ENCODE measurements at regions not wholly inside any gene's neighbourhood (a gene's known extent, or its start where the extent isn't known, plus 50 kb on each side); places are given as distances from the start of the nearest gene placed in this dataset.

- H3K4me3 Mint-ChIP-seq: no peak overlapping the region
Measured at GRCh38 chr2:13110825-13111224, 394.1 kb downstream of the TRIB2 start.

DNA sequence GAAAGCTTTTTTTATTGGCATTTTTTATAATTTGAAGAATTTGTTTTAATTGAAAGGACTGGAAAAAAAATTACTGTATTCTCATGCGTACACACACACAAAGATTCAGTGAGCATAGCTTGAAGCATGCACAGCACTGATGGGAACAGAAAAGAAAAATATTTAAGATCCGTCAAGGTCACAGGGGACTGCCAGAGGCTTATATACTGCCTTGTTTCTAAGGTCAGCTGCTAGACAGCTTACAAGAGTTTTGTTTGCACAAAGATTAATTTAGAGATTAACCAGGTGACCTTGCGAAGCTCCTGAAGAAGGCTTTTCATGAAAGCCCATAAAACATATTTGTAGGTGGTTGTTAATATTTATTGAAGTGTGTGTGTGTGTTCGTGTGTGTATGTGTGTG lies 396.3 kb downstream of the TRIB2 start:
- Mint-ChIP-seq H3K4me3 (no peak overlapping the region), H3K36me3 (ENCODE audit: low read depth) (no peaks in the 10 kb centered on the region), H3K27me3 (peaks cover 26% of the 10 kb centered on the region), H3K4me1 (no peaks in the 10 kb centered on the region), H3K27ac (no peak overlapping the region), H3K9me3 (ENCODE audit: low read depth) (no peaks in the 10 kb centered on the region)
- POLR2A ChIA-PET: no interaction called here
- intact Hi-C loops (cut with DNase I, micrococcal nuclease): no loop called here
- DNase-seq: no peak
- ATAC-seq: no peak
- CTCF ChIA-PET: no interaction called here

More at GRCh38 chr2:13110825-13111224, 394.1 kb downstream of the TRIB2 start:
- H3K36me3 Mint-ChIP-seq (ENCODE audit: low read depth): no peaks in the 10 kb centered on the region
- ChIA-PET POLR2A (no interaction called here), CTCF (no interaction called here)
- intact Hi-C loops (cut with DNase I, micrococcal nuclease): no loop called here
- DNase-seq: no peak
- no peak overlapping the region for H3K27ac Mint-ChIP-seq
- no peak for ATAC-seq
- peaks cover 26% of the 10 kb centered on the region for H3K27me3 Mint-ChIP-seq
- H3K9me3 Mint-ChIP-seq (ENCODE audit: low read depth): no peaks in the 10 kb centered on the region
- H3K4me1 Mint-ChIP-seq: no peaks in the 10 kb centered on the region

- ChIA-PET POLR2A (no interaction called here), CTCF (no interaction called here)
- no peaks in the 10 kb centered on the region for H3K36me3 Mint-ChIP-seq (ENCODE audit: low read depth)
- peaks cover 23% of the 10 kb centered on the region for H3K27me3 Mint-ChIP-seq
- no peak for ATAC-seq
- H3K9me3 Mint-ChIP-seq (ENCODE audit: low read depth): no peaks in the 10 kb centered on the region
- DNase-seq: no peak
- H3K27ac Mint-ChIP-seq: no peak overlapping the region
- H3K4me1 Mint-ChIP-seq: no peaks in the 10 kb centered on the region
- no peak overlapping the region for H3K4me3 Mint-ChIP-seq
- intact Hi-C loops (cut with DNase I, micrococcal nuclease): no loop called here
Measured at GRCh38 chr2:13114391-13114790, 397.7 kb downstream of the TRIB2 start.

GRCh38 chr2:13115643-13116042 lies 398.9 kb downstream of the TRIB2 start:
- H3K36me3 Mint-ChIP-seq (ENCODE audit: low read depth): no peaks in the 10 kb centered on the region
- no peak overlapping the region for H3K4me3 Mint-ChIP-seq
- H3K9me3 Mint-ChIP-seq (ENCODE audit: low read depth): no peaks in the 10 kb centered on the region
- CTCF ChIA-PET: interaction anchor here (0.7 kb wide), 1 partner anchor 19 kb away, joined by 3 read pairs; no protein-coding TSS in a partner anchor
- H3K27ac Mint-ChIP-seq: no peak overlapping the region
- H3K4me1 Mint-ChIP-seq: no peaks in the 10 kb centered on the region
- DNase-seq: no peak
- intact Hi-C loops (cut with DNase I, micrococcal nuclease): no loop called here
- POLR2A ChIA-PET: no interaction called here
- H3K27me3 Mint-ChIP-seq: peaks cover 17% of the 10 kb centered on the region
- no peak for ATAC-seq

- DNase-seq (no peak), ATAC-seq (no peak)
- Mint-ChIP-seq H3K27me3 (peaks cover 5% of the 10 kb centered on the region), H3K9me3 (ENCODE audit: low read depth) (no peaks in the 10 kb centered on the region), H3K36me3 (ENCODE audit: low read depth) (no peaks in the 10 kb centered on the region), H3K4me3 (no peak overlapping the region), H3K27ac (no peak overlapping the region), H3K4me1 (no peaks in the 10 kb centered on the region)
- intact Hi-C loops (cut with DNase I, micrococcal nuclease): no loop called here
- ChIA-PET POLR2A (no interaction called here), CTCF (interaction anchor here (0.7 kb wide), 1 partner anchor 1296 kb away, joined by 3 read pairs; no protein-coding TSS in a partner anchor)
Measured at GRCh38 chr2:13121096-13121495, 404.4 kb downstream of the TRIB2 start.

- POLR2A ChIA-PET: no interaction called here
- Mint-ChIP-seq H3K27ac (no peak overlapping the region), H3K36me3 (ENCODE audit: low read depth) (no peaks in the 10 kb centered on the region), H3K27me3 (peaks cover 12% of the 10 kb centered on the region), H3K4me1 (no peaks in the 10 kb centered on the region), H3K4me3 (no peak overlapping the region), H3K9me3 (ENCODE audit: low read depth) (no peaks in the 10 kb centered on the region)
- no peak for ATAC-seq
- intact Hi-C loops (cut with DNase I, micrococcal nuclease): no loop called here
- CTCF ChIA-PET: no interaction called here
- no peak for DNase-seq
Measured at GRCh38 chr2:13128139-13128538, 411.4 kb downstream of the TRIB2 start.

DNA sequence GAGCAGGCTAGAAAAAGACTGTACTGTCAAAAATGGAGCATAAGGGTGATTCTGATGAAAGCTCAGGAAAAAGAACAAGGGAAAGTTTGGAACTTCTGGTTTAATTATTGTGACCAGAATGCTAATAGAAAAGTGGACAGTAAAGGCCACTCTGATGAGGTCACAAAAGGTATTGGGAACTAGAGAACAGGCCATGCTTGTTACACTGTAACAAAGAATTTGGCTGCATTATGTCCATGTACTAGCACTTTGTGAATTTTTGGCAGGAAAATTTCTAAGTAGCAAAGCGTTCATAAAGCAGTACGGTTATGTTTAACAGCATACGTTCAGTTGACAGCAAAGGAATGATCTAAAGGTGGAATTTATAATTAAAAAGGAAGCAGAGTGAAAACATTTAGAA lies 418.6 kb downstream of the TRIB2 start:
- ChIA-PET CTCF (no interaction called here), POLR2A (no interaction called here)
- Mint-ChIP-seq H3K27me3 (peaks cover 10% of the 10 kb centered on the region), H3K4me3 (no peak overlapping the region), H3K9me3 (ENCODE audit: low read depth) (no peaks in the 10 kb centered on the region), H3K4me1 (no peaks in the 10 kb centered on the region), H3K36me3 (ENCODE audit: low read depth) (no peaks in the 10 kb centered on the region), H3K27ac (no peak overlapping the region)
- intact Hi-C loops (cut with DNase I, micrococcal nuclease): no loop called here
- ATAC-seq (no peak), DNase-seq (no peak)

GRCh38 chr2:13135856-13136255 lies 419.1 kb downstream of the TRIB2 start:
- H3K27ac Mint-ChIP-seq: no peak overlapping the region
- DNase-seq (no peak), ATAC-seq (no peak)
- H3K4me1 Mint-ChIP-seq: no peaks in the 10 kb centered on the region
- H3K4me3 Mint-ChIP-seq: no peak overlapping the region
- ChIA-PET CTCF (no interaction called here), POLR2A (no interaction called here)
- intact Hi-C loops (cut with DNase I, micrococcal nuclease): no loop called here
- H3K27me3 Mint-ChIP-seq: peaks cover 10% of the 10 kb centered on the region
- no peaks in the 10 kb centered on the region for H3K36me3 Mint-ChIP-seq (ENCODE audit: low read depth)
- H3K9me3 Mint-ChIP-seq (ENCODE audit: low read depth): no peaks in the 10 kb centered on the region

- intact Hi-C loops (cut with DNase I, micrococcal nuclease): no loop called here
- Mint-ChIP-seq H3K4me3 (no peak overlapping the region), H3K36me3 (ENCODE audit: low read depth) (no peaks in the 10 kb centered on the region), H3K27me3 (peaks cover 6% of the 10 kb centered on the region), H3K4me1 (no peaks in the 10 kb centered on the region), H3K27ac (no peak overlapping the region), H3K9me3 (ENCODE audit: low read depth) (peaks cover 3% of the 10 kb centered on the region)
- no peak for ATAC-seq
- DNase-seq: no peak
- ChIA-PET CTCF (no interaction called here), POLR2A (no interaction called here)
Measured at GRCh38 chr2:13137679-13138078, 420.9 kb downstream of the TRIB2 start.

GRCh38 chr2:13141315-13141714 lies 424.6 kb downstream of the TRIB2 start:
- Mint-ChIP-seq H3K36me3 (ENCODE audit: low read depth) (no peaks in the 10 kb centered on the region), H3K27ac (no peak overlapping the region), H3K9me3 (ENCODE audit: low read depth) (peaks cover 3% of the 10 kb centered on the region), H3K4me1 (no peaks in the 10 kb centered on the region), H3K4me3 (no peak overlapping the region), H3K27me3 (peaks cover 12% of the 10 kb centered on the region)
- ChIA-PET CTCF (no interaction called here), POLR2A (no interaction called here)
- DNase-seq: no peak
- no peak for ATAC-seq
- intact Hi-C loops (cut with DNase I, micrococcal nuclease): no loop called here

GRCh38 chr2:13143451-13143850 lies 426.7 kb downstream of the TRIB2 start:
- POLR2A ChIA-PET: no interaction called here
- ATAC-seq: no peak

DNA sequence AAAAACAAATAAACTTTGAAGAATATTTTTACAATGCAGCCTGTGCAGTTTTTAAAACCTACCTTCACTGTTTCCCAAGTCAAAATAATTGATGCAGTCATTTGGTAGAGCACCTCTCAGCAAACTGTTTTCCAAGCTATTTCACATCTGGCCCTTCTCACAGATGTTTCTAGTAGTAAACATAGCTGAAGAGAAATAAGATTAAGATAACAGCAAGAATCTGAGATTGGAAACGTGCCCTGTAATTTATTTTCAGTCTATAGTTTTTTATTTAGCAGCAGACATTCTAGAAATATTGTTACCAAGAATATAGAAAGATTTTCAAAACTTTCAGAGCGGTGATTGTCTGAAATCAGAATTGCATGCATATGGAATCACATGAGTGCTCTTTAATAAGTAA lies 440.2 kb downstream of the TRIB2 start:
- ATAC-seq (no peak), DNase-seq (no peak)
- peaks cover 25% of the 10 kb centered on the region for H3K27me3 Mint-ChIP-seq
- intact Hi-C loops (cut with DNase I, micrococcal nuclease): no loop called here
- no peak overlapping the region for H3K4me3 Mint-ChIP-seq
- H3K27ac Mint-ChIP-seq: no peak overlapping the region
- CTCF ChIA-PET: no interaction called here
- H3K4me1 Mint-ChIP-seq: no peaks in the 10 kb centered on the region
- H3K9me3 Mint-ChIP-seq (ENCODE audit: low read depth): no peaks in the 10 kb centered on the region
- POLR2A ChIA-PET: no interaction called here
- no peaks in the 10 kb centered on the region for H3K36me3 Mint-ChIP-seq (ENCODE audit: low read depth)

More at GRCh38 chr2:13143451-13143850, 426.7 kb downstream of the TRIB2 start:
- H3K4me1 Mint-ChIP-seq: no peaks in the 10 kb centered on the region
- H3K27ac Mint-ChIP-seq: no peak overlapping the region
- H3K27me3 Mint-ChIP-seq: peaks cover 14% of the 10 kb centered on the region
- DNase-seq: no peak
- intact Hi-C loops (cut with DNase I, micrococcal nuclease): no loop called here
- no peaks in the 10 kb centered on the region for H3K36me3 Mint-ChIP-seq (ENCODE audit: low read depth)
- H3K4me3 Mint-ChIP-seq: no peak overlapping the region
- H3K9me3 Mint-ChIP-seq (ENCODE audit: low read depth): peaks cover 3% of the 10 kb centered on the region
- CTCF ChIA-PET: interaction anchor here (0.6 to 0.9 kb wide), 3 partner anchors 12 to 1133 kb away, joined by 3 to 4 read pairs (median 3); no protein-coding TSS in a partner anchor

DNA sequence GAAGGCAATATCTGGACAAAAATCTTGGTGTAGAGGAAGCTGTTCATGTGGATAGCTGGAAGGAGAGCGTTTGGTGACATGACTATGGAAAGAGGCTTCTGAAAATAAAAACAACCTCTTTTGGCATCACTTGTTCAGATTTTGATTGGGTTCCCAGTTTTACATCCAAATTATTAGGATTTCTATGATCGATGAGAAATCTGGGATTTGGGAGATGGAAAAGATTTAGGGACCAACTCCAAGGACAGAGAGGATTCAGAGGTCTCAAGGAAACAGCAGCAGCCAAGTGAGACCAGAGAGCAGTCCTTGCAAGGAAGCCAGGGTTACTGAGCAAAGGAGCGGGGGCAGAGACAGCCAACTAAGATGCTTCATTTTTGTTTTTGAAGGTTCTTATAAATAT lies 441.7 kb downstream of the TRIB2 start:
- no peak overlapping the region for H3K27ac Mint-ChIP-seq
- DNase-seq (no peak), ATAC-seq (no peak)
- intact Hi-C loops (cut with DNase I, micrococcal nuclease): no loop called here
- CTCF ChIA-PET: no interaction called here
- peaks cover 25% of the 10 kb centered on the region for H3K27me3 Mint-ChIP-seq
- POLR2A ChIA-PET: no interaction called here
- H3K36me3 Mint-ChIP-seq (ENCODE audit: low read depth): no peaks in the 10 kb centered on the region
- H3K9me3 Mint-ChIP-seq (ENCODE audit: low read depth): no peaks in the 10 kb centered on the region
- no peak overlapping the region for H3K4me3 Mint-ChIP-seq
- H3K4me1 Mint-ChIP-seq: no peaks in the 10 kb centered on the region
